Smooth muscle cell (in vitro differentiated cells): ENCODE measurements at regions not wholly inside any gene's neighbourhood (a gene's known extent, or its start where the extent isn't known, plus 50 kb on each side); places are given as distances from the start of the nearest gene placed in this dataset.

Experiments used
- DNase-seq: peaks from one replicate; lab custom pipeline; 2025; ENCODE audit not compliant: unreplicated experiment; lab: John Stamatoyannopoulos, UW
- H2AFZ ChIP-seq: fragments of 200-600 bp; sonication (generic); 2 replicates; pipeline ENCODE4 v1.6.0; 2016; ENCODE audit warnings: antibody characterized with exemption, low read depth, mild to moderate bottlenecking
- H3F3A ChIP-seq: fragments of 200-600 bp; sonication (generic); 2 replicates; pipeline ENCODE4 v1.6.0; 2017; ENCODE audit warnings: antibody characterized with exemption, low read depth
- H3K27ac ChIP-seq: fragments of 200-600 bp; sonication (generic); 2 replicates; pipeline ENCODE4 v1.5.1; 2016; ENCODE audit warnings: low read depth, mild to moderate bottlenecking
- H3K27me3 ChIP-seq: fragments of 200-600 bp; sonication (generic); 2 replicates; pipeline ENCODE4 v1.6.1; 2016; ENCODE audit warnings: low read depth, mild to moderate bottlenecking
- H3K36me3 ChIP-seq: fragments of 200-600 bp; sonication (generic); 2 replicates; pipeline ENCODE4 v1.5.1; 2016; ENCODE audit warnings: low read depth
- H3K4me1 ChIP-seq: fragments of 200-600 bp; sonication (generic); 2 replicates; pipeline ENCODE4 v1.5.1; 2016; ENCODE audit warnings: low read depth
- H3K4me2 ChIP-seq: fragments of 200-600 bp; sonication (generic); 2 replicates; pipeline ENCODE4 v1.6.0; 2016; ENCODE audit warnings: mild to moderate bottlenecking
- H3K4me3 ChIP-seq: fragments of 200-600 bp; sonication (generic); 2 replicates; pipeline ENCODE4 v1.5.1; 2016; ENCODE audit warnings: mild to moderate bottlenecking
- H3K79me2 ChIP-seq: fragments of 200-600 bp; sonication (generic); 2 replicates; pipeline ENCODE4 v1.6.0; 2016; ENCODE audit warnings: low read depth, mild to moderate bottlenecking
- H3K9ac ChIP-seq: fragments of 200-600 bp; sonication (generic); 2 replicates; pipeline ENCODE4 v1.6.0; 2016; ENCODE audit warnings: low read depth
- H3K9me3 ChIP-seq: fragments of 200-600 bp; sonication (generic); replicated peaks from 2 replicates; pipeline ENCODE4 v1.5.1; 2016; ENCODE audit warnings: low read depth
- H4K20me1 ChIP-seq: fragments of 200-600 bp; sonication (generic); 2 replicates; pipeline ENCODE4 v1.6.0; 2016; ENCODE audit warnings: low read depth
- CTCF ChIP-seq: fragments of 200-600 bp; sonication (generic); IDR thresholded peaks from 2 replicates; pipeline ENCODE4 v1.5.1; 2017; ENCODE audit warnings: borderline replicate concordance, mild to moderate bottlenecking, antibody characterized with exemption; ENCODE audit not compliant: insufficient read depth, poor library complexity, severe bottlenecking
- WGBS: methylation state at CpG from one replicate; pipeline ENCODE4 v1.1.7; 2016; ENCODE audit warnings: low lambda C conversion rate; 5-methylcytosine and 5-hydroxymethylcytosine counted together

DNA sequence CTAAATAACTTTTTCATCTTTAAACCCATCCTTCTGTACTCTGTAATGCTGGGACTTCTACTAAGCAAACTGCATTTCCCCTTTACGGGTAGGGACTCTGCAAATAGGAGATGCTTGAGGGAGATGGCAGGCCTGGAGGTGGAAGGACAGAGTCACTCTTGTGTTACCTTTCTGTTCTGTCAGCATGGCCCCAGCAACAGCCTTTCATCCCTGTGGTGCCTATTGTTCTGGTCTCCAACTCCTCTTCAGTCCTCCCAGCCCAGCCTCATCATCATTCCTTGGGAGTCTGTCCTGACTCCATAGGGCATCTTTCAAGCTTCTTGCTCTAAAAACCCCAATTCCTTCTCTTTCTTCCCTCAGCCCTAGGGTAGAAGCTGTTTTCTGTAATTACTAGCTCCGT, 230.0 kb downstream of the SNX13 start:
- no peak overlapping the region for H3K4me2 ChIP-seq
- no peak for DNase-seq
- 79% methylated on average over 2 of the region's 2 CpGs for WGBS
- H3K9me3 ChIP-seq, result no peaks in the 10 kb centered on the region
- H3K9ac ChIP-seq, result no peak overlapping the region
- H3F3A ChIP-seq, result no peaks in the 10 kb centered on the region
- no peaks in the 10 kb centered on the region for H4K20me1 ChIP-seq
- H3K4me1 ChIP-seq, result peaks cover 4% of the 10 kb centered on the region
- H2AFZ ChIP-seq, result no peak overlapping the region
- no peak for TF ChIP-seq CTCF
- no peaks in the 10 kb centered on the region for H3K79me2 ChIP-seq
- no peaks in the 10 kb centered on the region for H3K27me3 ChIP-seq
- no peak overlapping the region for H3K27ac ChIP-seq
- no peak overlapping the region for H3K4me3 ChIP-seq
- H3K36me3 ChIP-seq, result no peaks in the 10 kb centered on the region

GRCh38 chr7:17713584-17713983, 226.7 kb downstream of the SNX13 start:
- Histone ChIP-seq H4K20me1 (no peaks in the 10 kb centered on the region), H3K27ac (no peak overlapping the region), H3K4me1 (peaks cover 11% of the 10 kb centered on the region), H3K4me3 (no peak overlapping the region), H3F3A (no peaks in the 10 kb centered on the region), H3K27me3 (no peaks in the 10 kb centered on the region), H3K9ac (no peak overlapping the region), H3K36me3 (no peaks in the 10 kb centered on the region), H3K4me2 (no peak overlapping the region), H2AFZ (no peak overlapping the region), H3K9me3 (no peaks in the 10 kb centered on the region), H3K79me2 (no peaks in the 10 kb centered on the region)
- TF ChIP-seq CTCF, result no peak
- DNase-seq, result no peak
- no CpG with 5 or more reads among the region's 1 CpG for WGBS

DNA sequence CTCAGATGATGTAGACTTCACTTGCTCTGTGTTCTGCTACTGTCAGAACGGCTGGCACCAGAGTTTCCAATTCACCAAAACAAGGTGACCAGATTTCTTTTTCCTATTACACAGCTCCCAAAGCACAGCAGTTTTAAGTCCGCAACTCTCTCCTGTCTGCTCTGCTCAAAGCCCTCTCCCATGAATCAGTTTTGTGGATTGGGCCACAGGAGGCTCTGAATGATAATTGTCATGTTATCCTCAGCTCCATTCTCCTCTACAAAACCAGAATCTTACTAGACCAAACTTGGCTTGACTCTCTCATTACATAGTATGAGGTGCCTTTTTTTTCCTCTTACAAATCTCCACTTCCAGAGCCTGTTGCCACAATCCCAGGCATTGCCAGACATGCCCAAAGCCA, 223.5 kb downstream of the SNX13 start:
- H3K4me1 ChIP-seq, result peaks cover 13% of the 10 kb centered on the region
- TF ChIP-seq CTCF, result no peak
- H3K36me3 ChIP-seq, result no peaks in the 10 kb centered on the region
- no peaks in the 10 kb centered on the region for H4K20me1 ChIP-seq
- H3K4me3 ChIP-seq, result no peak overlapping the region
- no peak overlapping the region for H3K9ac ChIP-seq
- no peak overlapping the region for H2AFZ ChIP-seq
- WGBS, result 76% methylated on average over 2 of the region's 2 CpGs
- H3F3A ChIP-seq, result no peaks in the 10 kb centered on the region
- no peak overlapping the region for H3K27ac ChIP-seq
- H3K27me3 ChIP-seq, result no peaks in the 10 kb centered on the region
- H3K9me3 ChIP-seq, result no peaks in the 10 kb centered on the region
- no peak overlapping the region for H3K4me2 ChIP-seq
- DNase-seq, result no peak
- no peaks in the 10 kb centered on the region for H3K79me2 ChIP-seq

DNA sequence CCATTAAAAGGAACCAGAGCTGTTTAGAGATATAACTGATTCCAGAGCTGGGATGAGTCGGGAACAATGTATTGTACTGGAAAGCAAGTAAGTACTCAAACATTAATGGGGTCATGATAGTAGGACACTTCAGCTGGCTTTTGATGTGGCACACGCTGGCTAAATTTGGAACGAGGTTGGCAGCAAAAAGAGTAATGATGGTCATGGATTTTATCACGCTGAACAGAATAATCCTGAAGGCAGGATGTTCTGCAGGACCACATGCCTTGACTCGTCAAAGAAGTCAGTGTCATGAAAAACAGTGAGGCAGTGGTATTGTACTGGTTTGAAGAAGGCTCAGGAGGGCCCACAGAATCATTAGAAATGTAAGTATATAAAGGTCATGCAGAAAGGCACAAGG, 220.3 kb downstream of the SNX13 start:
- no peak overlapping the region for H3K4me3 ChIP-seq
- 80% methylated on average over 5 of the region's 5 CpGs for WGBS
- H2AFZ ChIP-seq, result no peak overlapping the region
- DNase-seq, result no peak
- H3K27me3 ChIP-seq, result no peaks in the 10 kb centered on the region
- no peak for TF ChIP-seq CTCF
- no peaks in the 10 kb centered on the region for H3K79me2 ChIP-seq
- H3K9ac ChIP-seq, result no peak overlapping the region
- H3K27ac ChIP-seq, result no peak overlapping the region
- no peaks in the 10 kb centered on the region for H4K20me1 ChIP-seq
- no peaks in the 10 kb centered on the region for H3K9me3 ChIP-seq
- no peaks in the 10 kb centered on the region for H3K36me3 ChIP-seq
- no peaks in the 10 kb centered on the region for H3F3A ChIP-seq
- peaks cover 16% of the 10 kb centered on the region for H3K4me1 ChIP-seq
- no peak overlapping the region for H3K4me2 ChIP-seq
